ENCODE measurements at regions not wholly inside any gene's neighbourhood (a gene's known extent, or its start where the extent isn't known, plus 50 kb on each side); places are given as distances from the start of the nearest gene placed in this dataset.

- Mint-ChIP-seq H3K9me3 (no peaks in the 10 kb centered on the region), H3K27me3 (peaks cover 2% of the 10 kb centered on the region), H3K4me1 (no peaks in the 10 kb centered on the region), H3K27ac (no peak overlapping the region), H3K4me3 (no peak overlapping the region), H3K36me3 (ENCODE audit: low read depth) (no peaks in the 10 kb centered on the region)
- no peak for DNase-seq
- ChIA-PET CTCF (no interaction called here), POLR2A (no interaction called here)
Measured at GRCh38 chr7:94252124-94252523, 142.6 kb upstream of the COL1A2 start.

GRCh38 chr7:94252971-94253370, 141.7 kb upstream of the COL1A2 start:
- CTCF ChIA-PET = no interaction called here
- H3K4me3 Mint-ChIP-seq = no peak overlapping the region
- no peak for DNase-seq
- H3K36me3 Mint-ChIP-seq (ENCODE audit: low read depth) = no peaks in the 10 kb centered on the region
- H3K27me3 Mint-ChIP-seq = peaks cover 2% of the 10 kb centered on the region
- H3K9me3 Mint-ChIP-seq = no peaks in the 10 kb centered on the region
- no peaks in the 10 kb centered on the region for H3K4me1 Mint-ChIP-seq
- POLR2A ChIA-PET = no interaction called here
- H3K27ac Mint-ChIP-seq = no peak overlapping the region

- POLR2A ChIA-PET = no interaction called here
- Mint-ChIP-seq H3K36me3 (ENCODE audit: low read depth) (no peaks in the 10 kb centered on the region), H3K9me3 (no peaks in the 10 kb centered on the region), H3K27ac (no peak overlapping the region), H3K4me3 (no peak overlapping the region), H3K27me3 (peaks cover 2% of the 10 kb centered on the region), H3K4me1 (no peaks in the 10 kb centered on the region)
- CTCF ChIA-PET = no interaction called here
- no peak for DNase-seq
Measured at GRCh38 chr7:94253686-94254085, 141.0 kb upstream of the COL1A2 start.

GRCh38 chr7:94258418-94259300, 136.0 kb upstream of the COL1A2 start:
- Mint-ChIP-seq H3K4me1 (no peaks in the 10 kb centered on the region), H3K9me3 (no peaks in the 10 kb centered on the region), H3K4me3 (no peak overlapping the region), H3K36me3 (ENCODE audit: low read depth) (no peaks in the 10 kb centered on the region), H3K27ac (no peak overlapping the region), H3K27me3 (peaks cover 3% of the 10 kb centered on the region)
- ChIA-PET POLR2A (no interaction called here), CTCF (no interaction called here)
- no peak for DNase-seq

GRCh38 chr7:94261067-94261466, 133.6 kb upstream of the COL1A2 start:
- POLR2A ChIA-PET = no interaction called here
- no peaks in the 10 kb centered on the region for H3K36me3 Mint-ChIP-seq (ENCODE audit: low read depth)
- H3K27ac Mint-ChIP-seq = no peak overlapping the region
- CTCF ChIA-PET = interaction anchor here (1.0 kb wide), 1 partner anchor 12 kb away, joined by 3 read pairs; no protein-coding TSS in a partner anchor
- H3K4me3 Mint-ChIP-seq = no peak overlapping the region
- peaks cover 3% of the 10 kb centered on the region for H3K27me3 Mint-ChIP-seq
- no peaks in the 10 kb centered on the region for H3K4me1 Mint-ChIP-seq
- H3K9me3 Mint-ChIP-seq = no peaks in the 10 kb centered on the region
- DNase-seq = no peak

- POLR2A ChIA-PET = no interaction called here
- H3K36me3 Mint-ChIP-seq (ENCODE audit: low read depth) = no peaks in the 10 kb centered on the region
- H3K4me3 Mint-ChIP-seq = no peak overlapping the region
- H3K9me3 Mint-ChIP-seq = no peaks in the 10 kb centered on the region
- H3K27me3 Mint-ChIP-seq = peaks cover 3% of the 10 kb centered on the region
- H3K27ac Mint-ChIP-seq = no peak overlapping the region
- H3K4me1 Mint-ChIP-seq = no peaks in the 10 kb centered on the region
- DNase-seq = no peak
- CTCF ChIA-PET = no interaction called here
Measured at GRCh38 chr7:94264756-94265155, 129.9 kb upstream of the COL1A2 start.

- no peaks in the 10 kb centered on the region for H3K4me1 Mint-ChIP-seq
- POLR2A ChIA-PET = no interaction called here
- no peak for DNase-seq
- CTCF ChIA-PET = no interaction called here
- H3K9me3 Mint-ChIP-seq = no peaks in the 10 kb centered on the region
- H3K4me3 Mint-ChIP-seq = no peak overlapping the region
- peaks cover 3% of the 10 kb centered on the region for H3K27me3 Mint-ChIP-seq
- H3K27ac Mint-ChIP-seq = no peak overlapping the region
- no peaks in the 10 kb centered on the region for H3K36me3 Mint-ChIP-seq (ENCODE audit: low read depth)
Measured at GRCh38 chr7:94265456-94265855, 129.2 kb upstream of the COL1A2 start.

- POLR2A ChIA-PET = no interaction called here
- CTCF ChIA-PET = no interaction called here
Measured at GRCh38 chr7:94266238-94266644, 128.5 kb upstream of the COL1A2 start.

GRCh38 chr7:94270772-94271171, 123.9 kb upstream of the COL1A2 start:
- Mint-ChIP-seq H3K4me1 (no peaks in the 10 kb centered on the region), H3K27me3 (peaks cover 4% of the 10 kb centered on the region), H3K9me3 (no peaks in the 10 kb centered on the region), H3K27ac (no peak overlapping the region), H3K4me3 (no peak overlapping the region), H3K36me3 (ENCODE audit: low read depth) (no peaks in the 10 kb centered on the region)
- CTCF ChIA-PET = no interaction called here
- POLR2A ChIA-PET = no interaction called here
- no peak for DNase-seq

More at GRCh38 chr7:94266238-94266644, 128.5 kb upstream of the COL1A2 start:
- H3K9me3 Mint-ChIP-seq = no peaks in the 10 kb centered on the region
- DNase-seq = no peak
- H3K4me1 Mint-ChIP-seq = no peaks in the 10 kb centered on the region
- H3K4me3 Mint-ChIP-seq = no peak overlapping the region
- H3K27me3 Mint-ChIP-seq = peaks cover 2% of the 10 kb centered on the region
- H3K36me3 Mint-ChIP-seq (ENCODE audit: low read depth) = no peaks in the 10 kb centered on the region
- no peak overlapping the region for H3K27ac Mint-ChIP-seq

GRCh38 chr7:94272821-94273583, 121.7 kb upstream of the COL1A2 start:
- Mint-ChIP-seq H3K27me3 (peaks cover 4% of the 10 kb centered on the region), H3K36me3 (ENCODE audit: low read depth) (no peaks in the 10 kb centered on the region), H3K4me3 (no peak overlapping the region), H3K9me3 (no peaks in the 10 kb centered on the region), H3K4me1 (no peaks in the 10 kb centered on the region), H3K27ac (no peak overlapping the region)
- ChIA-PET POLR2A (no interaction called here), CTCF (interaction anchor here (1.0 kb wide), 1 partner anchor 12 kb away, joined by 3 read pairs; no protein-coding TSS in a partner anchor)
- no peak for DNase-seq

- Mint-ChIP-seq H3K4me3 (no peak overlapping the region), H3K36me3 (ENCODE audit: low read depth) (no peaks in the 10 kb centered on the region), H3K27ac (no peak overlapping the region), H3K9me3 (no peaks in the 10 kb centered on the region), H3K4me1 (no peaks in the 10 kb centered on the region), H3K27me3 (peaks cover 4% of the 10 kb centered on the region)
- POLR2A ChIA-PET = no interaction called here
- CTCF ChIA-PET = no interaction called here
- DNase-seq = peak; percentile 10
Measured at GRCh38 chr7:94274828-94275227, 119.9 kb upstream of the COL1A2 start.

GRCh38 chr7:94276027-94276426, 118.7 kb upstream of the COL1A2 start:
- H3K27ac Mint-ChIP-seq = no peak overlapping the region
- H3K27me3 Mint-ChIP-seq = peaks cover 4% of the 10 kb centered on the region
- H3K9me3 Mint-ChIP-seq = no peaks in the 10 kb centered on the region
- ChIA-PET CTCF (no interaction called here), POLR2A (no interaction called here)
- H3K36me3 Mint-ChIP-seq (ENCODE audit: low read depth) = no peaks in the 10 kb centered on the region
- no peak overlapping the region for H3K4me3 Mint-ChIP-seq
- DNase-seq = no peak
- H3K4me1 Mint-ChIP-seq = no peaks in the 10 kb centered on the region

GRCh38 chr7:94276795-94277194, 117.9 kb upstream of the COL1A2 start:
- Mint-ChIP-seq H3K4me1 (no peaks in the 10 kb centered on the region), H3K27me3 (peaks cover 4% of the 10 kb centered on the region), H3K27ac (no peak overlapping the region), H3K9me3 (no peaks in the 10 kb centered on the region), H3K4me3 (no peak overlapping the region), H3K36me3 (ENCODE audit: low read depth) (no peaks in the 10 kb centered on the region)
- CTCF ChIA-PET = no interaction called here
- POLR2A ChIA-PET = no interaction called here
- no peak for DNase-seq

Data from activated CD4-positive, alpha-beta T cell treated with anti-CD3 and anti-CD28 coated beads, Interleukin-2, amount 10 ng/mL, durations not matched to agents 7 days and 5 days (primary cell).